H9 (cell line): ENCODE measurements at regions not wholly inside any gene's neighbourhood (a gene's known extent, or its start where the extent isn't known, plus 50 kb on each side); places are given as distances from the start of the nearest gene placed in this dataset.

Experiments
- DNase-seq: peaks from one replicate; pipeline ENCODE4 v3.0.0-alpha.2; 2017
- H2AFZ ChIP-seq: one replicate; pipeline ENCODE4 v1.6.1; 2013; ENCODE audit warnings: mild to moderate bottlenecking, low read length, control low read depth, moderate library complexity
- H2AK5ac ChIP-seq: 2 replicates; pipeline ENCODE4 v1.6.1; 2013; ENCODE audit warnings: low read length, control low read depth, mixed read lengths; ENCODE audit not compliant: insufficient read length
- H2BK120ac ChIP-seq: one replicate; pipeline ENCODE4 v1.6.1; 2013; ENCODE audit warnings: low read depth, mild to moderate bottlenecking, low read length, control low read depth, inconsistent platforms; ENCODE audit not compliant: poor library complexity, severe bottlenecking
- H2BK12ac ChIP-seq: 2 replicates; pipeline ENCODE4 v1.6.1; 2013; ENCODE audit warnings: low read length, control low read depth, mixed read lengths, low read depth; ENCODE audit not compliant: insufficient read length
- H2BK15ac ChIP-seq: 2 replicates; pipeline ENCODE4 v1.6.1; 2013; ENCODE audit warnings: low read depth, low read length, control low read depth
- H2BK20ac ChIP-seq: one replicate; pipeline ENCODE4 v1.6.1; 2013; ENCODE audit warnings: low read depth, mild to moderate bottlenecking, low read length, control low read depth, inconsistent platforms; ENCODE audit not compliant: poor library complexity, severe bottlenecking
- H2BK5ac ChIP-seq: 2 replicates; pipeline ENCODE4 v1.6.1; 2013; ENCODE audit warnings: low read length, control low read depth, mixed read lengths; ENCODE audit not compliant: insufficient read length
- H3K14ac ChIP-seq: 2 replicates; pipeline ENCODE4 v1.6.1; 2013; ENCODE audit warnings: low read length, control low read depth; ENCODE audit not compliant: insufficient read depth
- H3K18ac ChIP-seq: 2 replicates; pipeline ENCODE4 v1.6.1; 2013; ENCODE audit warnings: low read depth, mild to moderate bottlenecking, mixed read lengths, low read length, control low read depth; ENCODE audit not compliant: insufficient read length
- H3K23ac ChIP-seq: 2 replicates; pipeline ENCODE4 v1.6.1; 2013; ENCODE audit warnings: low read length, control low read depth, mixed read lengths, low read depth; ENCODE audit not compliant: insufficient read length
- H3K23me2 ChIP-seq: 2 replicates; pipeline ENCODE4 v1.6.1; 2013; ENCODE audit warnings: low read depth, mild to moderate bottlenecking, mixed read lengths, low read length, control low read depth; ENCODE audit not compliant: insufficient read length, poor library complexity, severe bottlenecking
- H3K27ac ChIP-seq: 2 replicates; pipeline ENCODE4 v1.5.1; 2013; ENCODE audit warnings: low read length, control low read depth, mixed read lengths, low read depth; ENCODE audit not compliant: insufficient read length
- H3K27me3 ChIP-seq: 2 replicates; pipeline ENCODE4 v1.6.1; 2013; ENCODE audit warnings: low read length, control low read depth, inconsistent platforms; ENCODE audit not compliant: insufficient read depth
- H3K4ac ChIP-seq: 2 replicates; pipeline ENCODE4 v1.6.1; 2013; ENCODE audit warnings: low read depth, mild to moderate bottlenecking, control low read depth, inconsistent platforms, low read length, moderate library complexity
- H3K4me1 ChIP-seq: 2 replicates; pipeline ENCODE4 v1.6.1; 2013; ENCODE audit warnings: low read length, control low read depth, inconsistent platforms; ENCODE audit not compliant: insufficient read depth
- H3K4me2 ChIP-seq: 2 replicates; pipeline ENCODE4 v1.6.1; 2013; ENCODE audit warnings: low read length, control low read depth, mixed read lengths; ENCODE audit not compliant: insufficient read length, insufficient read depth
- H3K56ac ChIP-seq: 2 replicates; pipeline ENCODE4 v1.6.1; 2013; ENCODE audit warnings: low read depth, mild to moderate bottlenecking, mixed read lengths, low read length, control low read depth; ENCODE audit not compliant: insufficient read length
- H3K79me1 ChIP-seq: 2 replicates; pipeline ENCODE4 v1.6.1; 2013; ENCODE audit warnings: low read depth, mild to moderate bottlenecking, moderate library complexity, low read length, control low read depth, inconsistent platforms; ENCODE audit not compliant: insufficient read depth, poor library complexity, severe bottlenecking
- H3K79me2 ChIP-seq: 2 replicates; pipeline ENCODE4 v1.6.1; 2013; ENCODE audit warnings: low read length, control low read depth, inconsistent platforms; ENCODE audit not compliant: insufficient read depth
- H3K9ac ChIP-seq: 2 replicates; pipeline ENCODE4 v1.6.1; 2013; ENCODE audit warnings: low read length, control low read depth, mixed read lengths; ENCODE audit not compliant: insufficient read length; ENCODE audit errors: extremely low read depth
- H3K9me3 ChIP-seq: one replicate; pipeline ENCODE4 v1.6.1; 2013; ENCODE audit warnings: low read depth, low read length, inconsistent platforms; ENCODE audit not compliant: control insufficient read depth
- H3T11ph ChIP-seq: one replicate; pipeline ENCODE4 v1.6.1; 2013; ENCODE audit warnings: mild to moderate bottlenecking, low read length, control low read depth, inconsistent platforms
- H4K20me1 ChIP-seq: one replicate; pipeline ENCODE4 v1.6.1; 2013; ENCODE audit not compliant: control insufficient read depth, insufficient read length, insufficient read depth
- H4K5ac ChIP-seq: 2 replicates; pipeline ENCODE4 v1.6.1; 2013; ENCODE audit warnings: low read depth, mild to moderate bottlenecking, mixed read lengths, low read length, control low read depth; ENCODE audit not compliant: insufficient read length
- H4K8ac ChIP-seq: replicated peaks from 2 replicates; pipeline ENCODE4 v1.6.1; 2013; ENCODE audit warnings: low read length, control low read depth, mixed read lengths, low read depth; ENCODE audit not compliant: insufficient read length
- H4K91ac ChIP-seq: 2 replicates; pipeline ENCODE4 v1.6.1; 2013; ENCODE audit warnings: low read depth, mild to moderate bottlenecking, moderate library complexity, mixed read lengths, low read length, control low read depth; ENCODE audit not compliant: insufficient read length
- H3K27ac Mint-ChIP-seq, 3 experiments: 2 replicates in 2 of 3; 3 replicates in 1 of 3; pipeline ENCODE4 v1.8.0; 2020 to 2021; ENCODE audit warnings: mixed read lengths in 3 of 3, mild to moderate bottlenecking in 1 of 3, moderate library complexity in 1 of 3
- H3K27me3 Mint-ChIP-seq: 2 replicates; pipeline ENCODE4 v1.8.0; 2021; ENCODE audit warnings: low read depth, mild to moderate bottlenecking, moderate library complexity, mixed read lengths
- H3K36me3 Mint-ChIP-seq, 3 experiments: 2 replicates in 2 of 3; 3 replicates in 1 of 3; pipeline ENCODE4 v1.8.0; 2020 to 2021; ENCODE audit warnings: low read depth in 3 of 3, mixed read lengths in 3 of 3; ENCODE audit not compliant: insufficient read depth in 1 of 3
- H3K4me1 Mint-ChIP-seq, 2 experiments: 2 replicates each; pipeline ENCODE4 v1.8.0; 2020; ENCODE audit warnings: mixed read lengths in 2 of 2
- H3K4me3 Mint-ChIP-seq, 2 experiments: 2 replicates in 1 of 2; 3 replicates in 1 of 2; pipeline ENCODE4 v1.8.0; 2020 to 2021; ENCODE audit warnings: mild to moderate bottlenecking in 2 of 2, mixed read lengths in 2 of 2, moderate library complexity in 1 of 2
- H3K9me3 Mint-ChIP-seq, 2 experiments: 2 replicates in 1 of 2; 3 replicates in 1 of 2; pipeline ENCODE4 v1.8.0; 2020; ENCODE audit warnings: mild to moderate bottlenecking in 2 of 2, mixed read lengths in 2 of 2, moderate library complexity in 1 of 2
- WGBS: extraction: QIAGEN DNeasy Blood & Tissue Kit; methylation state at CpG from one replicate; pipeline ENCODE4 v1.1.7; 2013; ENCODE audit warnings: missing lambda C conversion rate, low lambda C conversion rate, mixed read lengths; ENCODE audit not compliant: insufficient read length; ENCODE audit errors: extremely low coverage; 5-methylcytosine and 5-hydroxymethylcytosine counted together
- TF ChIP-seq, protein P1 (sequence below): fragments of 200-600 bp; sonication (generic); conservative IDR thresholded peaks from 3 replicates; pipeline ENCODE4 v1.8.0; 2021; ENCODE audit warnings: antibody characterized with exemption, mild to moderate bottlenecking

DNA sequence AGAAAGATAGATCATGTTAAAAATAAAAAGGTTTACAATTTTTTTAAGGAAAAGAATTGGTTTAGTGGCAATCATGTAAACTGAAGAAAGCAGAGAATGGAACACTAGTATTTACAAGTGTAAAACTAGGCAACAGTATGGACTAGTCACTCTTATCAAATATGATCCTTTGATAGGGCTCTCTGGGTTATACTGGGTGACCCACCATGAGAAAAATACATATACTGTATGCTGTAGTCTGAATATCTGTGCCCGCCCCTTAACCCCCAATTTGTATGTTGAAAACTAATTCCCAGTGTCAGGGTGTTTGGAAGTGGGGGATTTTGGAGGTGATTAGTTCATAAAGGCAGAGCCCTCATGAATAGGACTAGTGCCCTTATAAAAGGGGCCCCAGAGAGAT, 236.8 kb upstream of the TARS1 start:
- Histone ChIP-seq H3K56ac (no peak overlapping the region), H3K4me2 (no peak overlapping the region), H3K14ac (no peak overlapping the region), H2BK15ac (no peak overlapping the region), H2BK12ac (no peak overlapping the region), H3K27me3 (no peaks in the 10 kb centered on the region), H2AK5ac (no peak overlapping the region), H4K20me1 (no peaks in the 10 kb centered on the region), H3T11ph (no peak overlapping the region), H3K18ac (no peak overlapping the region), H3K23me2 (no peaks in the 10 kb centered on the region), H4K5ac (no peak overlapping the region), H4K91ac (no peak overlapping the region), H3K23ac (no peak overlapping the region), H3K27ac (no peak overlapping the region), H3K79me1 (no peaks in the 10 kb centered on the region), H3K4me1 (no peaks in the 10 kb centered on the region), H3K4ac (no peak overlapping the region), H4K8ac (no peak overlapping the region), H3K9ac (no peak overlapping the region), H3K79me2 (no peaks in the 10 kb centered on the region), H2BK20ac (no peak overlapping the region), H3K9me3 (no peaks in the 10 kb centered on the region), H2BK120ac (no peak overlapping the region), H2AFZ (no peak overlapping the region), H2BK5ac (no peak overlapping the region)
- no peaks in the 10 kb centered on the region; the same call in 1 of the 2 replicates for H3K27me3 Mint-ChIP-seq
- no peaks in the 10 kb centered on the region for H3K4me1 Mint-ChIP-seq
- no peak overlapping the region for H3K4me3 Mint-ChIP-seq
- TF ChIP-seq, protein P1, sequence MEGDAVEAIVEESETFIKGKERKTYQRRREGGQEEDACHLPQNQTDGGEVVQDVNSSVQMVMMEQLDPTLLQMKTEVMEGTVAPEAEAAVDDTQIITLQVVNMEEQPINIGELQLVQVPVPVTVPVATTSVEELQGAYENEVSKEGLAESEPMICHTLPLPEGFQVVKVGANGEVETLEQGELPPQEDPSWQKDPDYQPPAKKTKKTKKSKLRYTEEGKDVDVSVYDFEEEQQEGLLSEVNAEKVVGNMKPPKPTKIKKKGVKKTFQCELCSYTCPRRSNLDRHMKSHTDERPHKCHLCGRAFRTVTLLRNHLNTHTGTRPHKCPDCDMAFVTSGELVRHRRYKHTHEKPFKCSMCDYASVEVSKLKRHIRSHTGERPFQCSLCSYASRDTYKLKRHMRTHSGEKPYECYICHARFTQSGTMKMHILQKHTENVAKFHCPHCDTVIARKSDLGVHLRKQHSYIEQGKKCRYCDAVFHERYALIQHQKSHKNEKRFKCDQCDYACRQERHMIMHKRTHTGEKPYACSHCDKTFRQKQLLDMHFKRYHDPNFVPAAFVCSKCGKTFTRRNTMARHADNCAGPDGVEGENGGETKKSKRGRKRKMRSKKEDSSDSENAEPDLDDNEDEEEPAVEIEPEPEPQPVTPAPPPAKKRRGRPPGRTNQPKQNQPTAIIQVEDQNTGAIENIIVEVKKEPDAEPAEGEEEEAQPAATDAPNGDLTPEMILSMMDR = no peak
- H3K27ac Mint-ChIP-seq = no peak overlapping the region
- DNase-seq = no peak
- no CpG with 5 or more reads among the region's 1 CpG for WGBS
- peaks cover 0 to 6% (median 0%) of the 10 kb centered on the region in 3 experiments; a peak in 3 of 7 replicates for H3K36me3 Mint-ChIP-seq
- peaks cover 4 to 5% of the 10 kb centered on the region in 2 experiments; a peak in 2 of 5 replicates for H3K9me3 Mint-ChIP-seq
